ENCODE measurements at regions not wholly inside any gene's neighbourhood (a gene's known extent, or its start where the extent isn't known, plus 50 kb on each side); places are given as distances from the start of the nearest gene placed in this dataset.
"Not testable (repeated sequence)": the region's sequence is repeated elsewhere in the genome, so short reads cannot be mapped to it uniquely, and the experiment has no call there.

- no peaks in the 10 kb centered on the region for H3K4me1 Mint-ChIP-seq (ENCODE audit: low read depth)
- no peak overlapping the region for H3K4me3 Mint-ChIP-seq
- DNase-seq = no peak
- no peak overlapping the region for H3K27ac Mint-ChIP-seq
- ChIA-PET POLR2A (no interaction called here), CTCF (no interaction called here)
- ATAC-seq = no peak
- no peak for TF ChIP-seq CTCF (IDR thresholded peaks at IDR 0.05)
- H3K36me3 Mint-ChIP-seq (ENCODE audit: low read depth) = no peaks in the 10 kb centered on the region
- intact Hi-C loops (cut with micrococcal nuclease) = no loop called here
- no peaks in the 10 kb centered on the region for H3K9me3 Mint-ChIP-seq
- H3K27me3 Mint-ChIP-seq = peaks cover 2% of the 10 kb centered on the region
Observed at GRCh38 chr17:72461757-72462156, 340.9 kb downstream of the SOX9 start.

- H3K4me3 Mint-ChIP-seq = no peak overlapping the region
- intact Hi-C loops (cut with micrococcal nuclease) = no loop called here
- ATAC-seq = no peak
- H3K27me3 Mint-ChIP-seq = peaks cover 2% of the 10 kb centered on the region
- CTCF ChIA-PET = no interaction called here
- H3K27ac Mint-ChIP-seq = no peak overlapping the region
- H3K36me3 Mint-ChIP-seq (ENCODE audit: low read depth) = no peaks in the 10 kb centered on the region
- H3K9me3 Mint-ChIP-seq = no peaks in the 10 kb centered on the region
- no peak for DNase-seq
- POLR2A ChIA-PET = interaction anchor here (0.7 kb wide), 1 partner anchor 1016 kb away, joined by 3 read pairs; no protein-coding TSS in a partner anchor
- no peak for TF ChIP-seq CTCF (IDR thresholded peaks at IDR 0.05)
- no peaks in the 10 kb centered on the region for H3K4me1 Mint-ChIP-seq (ENCODE audit: low read depth)
Observed at GRCh38 chr17:72462407-72462806, 341.6 kb downstream of the SOX9 start.

- Mint-ChIP-seq H3K9me3 (no peaks in the 10 kb centered on the region), H3K4me3 (no peak overlapping the region), H3K27me3 (peaks cover 2% of the 10 kb centered on the region), H3K27ac (no peak overlapping the region), H3K36me3 (ENCODE audit: low read depth) (no peaks in the 10 kb centered on the region), H3K4me1 (ENCODE audit: low read depth) (no peaks in the 10 kb centered on the region)
- no peak for DNase-seq
- ATAC-seq = no peak
- CTCF ChIA-PET = no interaction called here
- POLR2A ChIA-PET = interaction anchor here (0.7 kb wide), 1 partner anchor 1017 kb away, joined by 3 read pairs; no protein-coding TSS in a partner anchor
- intact Hi-C loops (cut with micrococcal nuclease) = no loop called here
- no peak for TF ChIP-seq CTCF (IDR thresholded peaks at IDR 0.05)
Observed at GRCh38 chr17:72462814-72463213, 342.0 kb downstream of the SOX9 start.

GRCh38 chr17:72463287-72464102 is 342.7 kb downstream of the SOX9 start:
- CTCF ChIA-PET = no interaction called here
- no peak overlapping the region for H3K4me3 Mint-ChIP-seq
- POLR2A ChIA-PET = no interaction called here
- ATAC-seq (no peak), DNase-seq (no peak)
- no peaks in the 10 kb centered on the region for H3K36me3 Mint-ChIP-seq (ENCODE audit: low read depth)
- no peaks in the 10 kb centered on the region for H3K4me1 Mint-ChIP-seq (ENCODE audit: low read depth)
- H3K9me3 Mint-ChIP-seq = no peaks in the 10 kb centered on the region
- no peak for TF ChIP-seq CTCF (IDR thresholded peaks at IDR 0.05)
- no peak overlapping the region for H3K27ac Mint-ChIP-seq
- H3K27me3 Mint-ChIP-seq = peaks cover 2% of the 10 kb centered on the region
- intact Hi-C loops (cut with micrococcal nuclease) = no loop called here

GRCh38 chr17:72464221-72464620 is 343.4 kb downstream of the SOX9 start:
- H3K27ac Mint-ChIP-seq; H3K4me3 Mint-ChIP-seq; H3K9me3 Mint-ChIP-seq; H3K4me1 Mint-ChIP-seq (ENCODE audit: low read depth); DNase-seq; H3K27me3 Mint-ChIP-seq; H3K36me3 Mint-ChIP-seq (ENCODE audit: low read depth); POLR2A ChIA-PET; ATAC-seq; intact Hi-C loops (cut with micrococcal nuclease); CTCF ChIA-PET: not testable (repeated sequence)

Data from activated CD8-positive, alpha-beta T cell treated with anti-CD3 and anti-CD28 coated beads for 36 hours (primary cell).